GM12864 (cell line): ENCODE measurements at regions not wholly inside any gene's neighbourhood (a gene's known extent, or its start where the extent isn't known, plus 50 kb on each side); places are given as distances from the start of the nearest gene placed in this dataset.

ENCODE experiments used
- DNase-seq: peaks from one replicate; pipeline ENCODE4 v3.0.0-alpha.2; 2011; ENCODE audit warnings: low read depth
- H3K4me3 ChIP-seq: 2 replicates; pipeline ENCODE4 v1.5.1; 2011; ENCODE audit warnings: mild to moderate bottlenecking, low read depth, low read length, control low read depth
- TF ChIP-seq, protein P1 (sequence below): IDR thresholded peaks from 2 replicates; pipeline ENCODE4 v1.5.1; 2011; ENCODE audit warnings: low read depth, mild to moderate bottlenecking, moderate library complexity, low read length, control low read depth, inconsistent platforms; ENCODE audit errors: missing control alignments

DNA sequence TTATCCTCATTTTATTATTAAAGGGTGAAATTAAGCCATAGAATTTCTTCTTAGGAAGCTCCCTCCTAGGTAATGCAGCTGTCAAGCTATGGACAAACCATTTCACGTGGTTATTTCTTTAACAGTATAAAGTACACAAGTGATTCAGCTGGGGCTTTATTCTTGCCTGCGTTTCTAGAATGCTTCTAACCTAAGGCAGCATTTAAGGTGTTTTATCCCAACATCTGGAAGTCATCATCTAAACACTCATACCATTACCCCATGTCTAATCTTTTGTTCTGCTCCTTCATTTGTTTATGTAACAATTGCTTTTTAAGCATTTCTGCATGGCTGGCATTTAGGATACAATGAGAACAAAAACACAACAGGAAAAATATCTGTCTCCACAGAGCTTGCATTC lies 829.2 kb upstream of the ADAMTS5 start:
- DNase-seq, result no peak
- TF ChIP-seq, protein P1, sequence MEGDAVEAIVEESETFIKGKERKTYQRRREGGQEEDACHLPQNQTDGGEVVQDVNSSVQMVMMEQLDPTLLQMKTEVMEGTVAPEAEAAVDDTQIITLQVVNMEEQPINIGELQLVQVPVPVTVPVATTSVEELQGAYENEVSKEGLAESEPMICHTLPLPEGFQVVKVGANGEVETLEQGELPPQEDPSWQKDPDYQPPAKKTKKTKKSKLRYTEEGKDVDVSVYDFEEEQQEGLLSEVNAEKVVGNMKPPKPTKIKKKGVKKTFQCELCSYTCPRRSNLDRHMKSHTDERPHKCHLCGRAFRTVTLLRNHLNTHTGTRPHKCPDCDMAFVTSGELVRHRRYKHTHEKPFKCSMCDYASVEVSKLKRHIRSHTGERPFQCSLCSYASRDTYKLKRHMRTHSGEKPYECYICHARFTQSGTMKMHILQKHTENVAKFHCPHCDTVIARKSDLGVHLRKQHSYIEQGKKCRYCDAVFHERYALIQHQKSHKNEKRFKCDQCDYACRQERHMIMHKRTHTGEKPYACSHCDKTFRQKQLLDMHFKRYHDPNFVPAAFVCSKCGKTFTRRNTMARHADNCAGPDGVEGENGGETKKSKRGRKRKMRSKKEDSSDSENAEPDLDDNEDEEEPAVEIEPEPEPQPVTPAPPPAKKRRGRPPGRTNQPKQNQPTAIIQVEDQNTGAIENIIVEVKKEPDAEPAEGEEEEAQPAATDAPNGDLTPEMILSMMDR, result no peak
- H3K4me3 ChIP-seq, result no peak overlapping the region

GRCh38 chr21:27795418-27795817 lies 828.5 kb upstream of the ADAMTS5 start:
- no peak overlapping the region for H3K4me3 ChIP-seq
- no peak for DNase-seq
- TF ChIP-seq, protein P1, result no peak

- H3K4me3 ChIP-seq, result no peak overlapping the region
- DNase-seq, result no peak
- TF ChIP-seq, protein P1, result no peak
Measured at GRCh38 chr21:27793901-27794300, 827.0 kb upstream of the ADAMTS5 start.

GRCh38 chr21:27787046-27787445 lies 820.2 kb upstream of the ADAMTS5 start:
- TF ChIP-seq, protein P1, result no peak
- no peak for DNase-seq
- no peak overlapping the region for H3K4me3 ChIP-seq

DNA sequence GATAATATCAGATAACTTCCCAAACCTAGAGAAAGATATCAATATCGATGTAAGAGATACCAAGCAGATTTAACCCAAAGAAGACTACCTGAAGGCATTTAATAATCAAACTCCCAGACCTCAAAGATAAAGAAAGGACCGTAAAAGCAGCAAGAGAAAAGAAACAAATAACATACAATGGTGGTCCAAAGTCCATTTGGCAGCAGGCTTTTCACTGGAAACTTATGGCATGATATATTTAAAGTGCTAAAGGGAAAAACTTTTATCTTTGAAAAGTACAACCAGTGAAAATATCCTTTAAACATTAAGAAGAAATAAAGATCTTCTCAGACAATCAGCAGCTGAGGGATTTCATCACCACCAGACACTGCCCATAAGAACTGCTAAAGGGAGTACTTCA lies 812.7 kb upstream of the ADAMTS5 start:
- H3K4me3 ChIP-seq, result no peak overlapping the region
- TF ChIP-seq, protein P1, result no peak
- DNase-seq, result no peak

DNA sequence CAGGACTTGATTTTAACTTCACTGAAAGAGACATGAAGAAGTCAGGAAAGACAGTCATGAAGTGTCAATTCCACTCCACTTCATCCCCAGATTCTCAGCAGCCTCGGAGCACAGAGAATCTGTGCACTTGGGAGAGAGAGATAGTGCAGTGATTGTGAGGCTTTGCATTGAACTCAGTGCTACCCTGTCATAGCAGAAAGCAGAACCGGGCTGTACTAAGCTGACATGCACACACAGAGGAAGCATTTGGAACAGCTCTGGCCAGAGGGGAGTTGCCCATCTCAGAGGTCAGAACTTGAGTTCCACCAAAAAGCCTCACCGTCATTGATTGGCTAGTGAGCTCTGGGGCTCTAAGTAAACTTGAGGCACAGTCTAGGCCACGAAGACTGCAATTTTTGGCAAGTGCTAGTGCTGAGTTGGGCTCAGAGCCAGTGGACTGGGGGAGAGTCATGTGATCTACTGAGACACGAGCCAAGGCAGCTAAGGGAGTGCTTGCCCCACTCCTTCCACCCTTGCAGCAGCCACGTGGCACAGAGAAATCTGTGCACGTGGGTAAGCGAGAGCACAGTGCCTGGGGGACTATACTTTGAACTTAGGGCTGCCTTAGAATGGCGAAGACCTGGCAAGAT lies 810.2 kb upstream of the ADAMTS5 start:
- no peak for DNase-seq
- H3K4me3 ChIP-seq, result no peak overlapping the region
- TF ChIP-seq, protein P1, result no peak

- no peak overlapping the region for H3K4me3 ChIP-seq
- TF ChIP-seq, protein P1, result no peak
- DNase-seq, result no peak
Measured at GRCh38 chr21:27772816-27773215, 805.9 kb upstream of the ADAMTS5 start.
